Activated CD4-positive, CD25-positive, alpha-beta regulatory T cell (primary cell): ENCODE measurements at regions not wholly inside any gene's neighbourhood (a gene's known extent, or its start where the extent isn't known, plus 50 kb on each side); places are given as distances from the start of the nearest gene placed in this dataset.

ENCODE experiments used
- DNase-seq, 4 experiments: peaks; one replicate each; lab custom pipeline; 2025; lab: John Stamatoyannopoulos, UW

GRCh38 chr2:220278022-220278421 is 650.6 kb downstream of the SLC4A3 start:
- no peak for DNase-seq

GRCh38 chr2:220279372-220279771 is 651.9 kb downstream of the SLC4A3 start:
- no peak for DNase-seq

GRCh38 chr2:220279840-220280239 is 652.4 kb downstream of the SLC4A3 start:
- DNase-seq, result no peak

- DNase-seq, result no peak
These were observed 653.3 kb downstream of the SLC4A3 start for GRCh38 chr2:220280736-220281135.

GRCh38 chr2:220281771-220282170 is 654.3 kb downstream of the SLC4A3 start:
- no peak for DNase-seq

- no peak for DNase-seq
These were observed 654.8 kb downstream of the SLC4A3 start for GRCh38 chr2:220282236-220282635.

- DNase-seq, result no peak
These were observed 666.5 kb downstream of the SLC4A3 start for GRCh38 chr2:220293966-220294365.

GRCh38 chr2:220296174-220296573 is 668.7 kb downstream of the SLC4A3 start:
- DNase-seq, result no peak

- DNase-seq, result no peak
These were observed 669.7 kb downstream of the SLC4A3 start for GRCh38 chr2:220297093-220297492.

- DNase-seq, result no peak
These were observed 673.4 kb downstream of the SLC4A3 start for GRCh38 chr2:220300806-220301205.

GRCh38 chr2:220302756-220303155 is 675.3 kb downstream of the SLC4A3 start:
- no peak for DNase-seq

- DNase-seq, result no peak
These were observed 681.8 kb downstream of the SLC4A3 start for GRCh38 chr2:220309215-220309614.

- DNase-seq, result no peak
These were observed 683.0 kb downstream of the SLC4A3 start for GRCh38 chr2:220310451-220310861.

- no peak for DNase-seq
These were observed 687.8 kb downstream of the SLC4A3 start for GRCh38 chr2:220315098-220315823.

- DNase-seq, result no peak
These were observed 690.6 kb downstream of the SLC4A3 start for GRCh38 chr2:220318037-220318436.

GRCh38 chr2:220318508-220318907 is 691.1 kb downstream of the SLC4A3 start:
- DNase-seq, result no peak

GRCh38 chr2:220320326-220320725 is 692.9 kb downstream of the SLC4A3 start:
- no peak for DNase-seq

- DNase-seq, result no peak
These were observed 705.5 kb downstream of the SLC4A3 start for GRCh38 chr2:220332886-220333285.

GRCh38 chr2:220334210-220334609 is 706.8 kb downstream of the SLC4A3 start:
- DNase-seq, result no peak

- DNase-seq, result no peak
These were observed 707.6 kb downstream of the SLC4A3 start for GRCh38 chr2:220334871-220335590.

- no peak for DNase-seq
These were observed 708.1 kb downstream of the SLC4A3 start for GRCh38 chr2:220335591-220335915.

GRCh38 chr2:220336771-220337170 is 709.3 kb downstream of the SLC4A3 start:
- DNase-seq, result no peak

- DNase-seq, result no peak
These were observed 710.4 kb downstream of the SLC4A3 start for GRCh38 chr2:220337611-220338440.
